HG02763 (cell line): ENCODE measurements at regions not wholly inside any gene's neighbourhood (a gene's known extent, or its start where the extent isn't known, plus 50 kb on each side); places are given as distances from the start of the nearest gene placed in this dataset.

Source experiments
- ATAC-seq: cut with Tn5 transposase; IDR thresholded peaks from one replicate; pipeline ENCODE4 v1.9.1; 2021; ENCODE audit warnings: mild to moderate bottlenecking, moderate library complexity; ENCODE audit not compliant: unreplicated experiment

- no peak for ATAC-seq
Observed at GRCh38 chr18:46293742-46294181, 189.6 kb downstream of the HAUS1 start.

DNA sequence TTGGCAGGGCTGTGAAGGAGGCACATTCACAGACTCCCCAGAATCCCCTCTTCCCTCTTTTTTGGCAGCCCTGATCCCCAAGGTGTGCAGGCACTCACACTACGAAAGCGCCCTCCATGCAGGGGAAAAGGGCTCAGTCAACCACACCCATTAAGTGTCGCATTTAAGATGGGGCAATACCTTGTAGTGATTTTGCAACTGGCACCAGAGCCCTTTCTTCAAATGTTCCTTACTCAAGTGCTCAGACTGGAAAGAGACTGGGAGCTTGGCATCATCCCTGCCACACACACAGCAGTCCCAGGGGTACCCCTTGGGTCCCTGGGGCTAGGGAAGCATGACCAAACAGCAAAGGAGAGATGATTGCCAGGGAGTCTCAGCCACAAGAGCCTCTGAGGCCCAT is 190.1 kb downstream of the HAUS1 start:
- no peak for ATAC-seq

DNA sequence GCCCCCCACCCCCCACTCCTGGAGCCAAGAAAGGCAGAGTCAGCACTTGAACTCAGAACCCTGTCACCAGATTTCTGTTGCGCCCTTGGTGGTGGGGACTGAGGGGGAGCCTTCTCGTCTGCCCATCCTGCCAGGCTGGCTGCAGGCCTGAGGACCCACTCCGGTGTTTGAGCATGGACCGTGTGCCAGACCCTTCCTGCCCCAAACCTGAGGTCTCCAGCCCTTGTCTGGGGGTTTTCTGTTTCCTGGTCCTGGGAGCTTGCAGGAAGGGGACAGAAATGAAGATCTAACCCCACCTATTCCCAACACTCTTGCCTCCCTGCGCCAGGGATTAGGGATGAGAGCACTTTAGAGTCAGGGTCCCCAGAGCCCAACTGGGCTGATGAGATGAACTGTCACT is 190.6 kb downstream of the HAUS1 start:
- no peak for ATAC-seq

GRCh38 chr18:46295416-46295815 is 191.2 kb downstream of the HAUS1 start:
- ATAC-seq: no peak

DNA sequence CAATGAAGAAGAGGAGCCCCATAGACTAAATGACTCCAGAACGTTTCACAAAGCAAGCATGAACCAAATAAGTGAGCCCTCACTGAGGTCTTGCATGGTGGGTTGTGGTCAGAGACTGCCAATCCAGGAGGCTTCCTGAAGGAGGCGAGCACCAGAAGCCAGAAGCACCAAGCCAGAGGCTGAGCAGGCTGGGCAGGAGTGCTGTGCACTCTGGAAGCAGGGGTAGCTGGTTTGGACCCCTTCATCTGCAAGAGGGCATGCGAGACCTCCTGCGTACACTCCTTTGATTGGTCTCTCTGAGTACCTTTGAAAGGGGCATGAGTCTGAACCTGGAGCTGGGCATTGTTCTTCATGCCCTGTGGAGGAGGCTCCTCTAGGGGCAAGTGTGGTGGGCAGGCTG is 192.5 kb downstream of the HAUS1 start:
- no peak for ATAC-seq

DNA sequence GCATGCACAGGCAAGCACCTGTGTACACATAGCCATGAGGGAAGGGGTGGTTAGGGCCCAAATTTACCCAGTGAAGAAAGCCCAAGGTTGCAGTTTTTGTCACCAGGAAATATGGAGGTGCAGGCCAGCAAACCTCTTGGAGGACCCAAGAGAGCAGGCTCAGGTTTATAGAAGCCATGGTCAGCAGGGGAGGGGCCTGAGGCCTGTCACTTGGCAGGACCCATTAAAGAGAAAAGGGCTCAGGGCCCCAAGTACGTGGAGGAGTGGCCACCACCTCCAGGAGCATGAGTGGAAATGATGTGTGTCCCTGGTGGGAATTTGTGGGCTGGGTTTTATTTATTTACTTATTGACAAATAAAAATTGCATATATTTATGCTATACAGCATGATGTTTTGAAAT is 192.9 kb downstream of the HAUS1 start:
- ATAC-seq: no peak

DNA sequence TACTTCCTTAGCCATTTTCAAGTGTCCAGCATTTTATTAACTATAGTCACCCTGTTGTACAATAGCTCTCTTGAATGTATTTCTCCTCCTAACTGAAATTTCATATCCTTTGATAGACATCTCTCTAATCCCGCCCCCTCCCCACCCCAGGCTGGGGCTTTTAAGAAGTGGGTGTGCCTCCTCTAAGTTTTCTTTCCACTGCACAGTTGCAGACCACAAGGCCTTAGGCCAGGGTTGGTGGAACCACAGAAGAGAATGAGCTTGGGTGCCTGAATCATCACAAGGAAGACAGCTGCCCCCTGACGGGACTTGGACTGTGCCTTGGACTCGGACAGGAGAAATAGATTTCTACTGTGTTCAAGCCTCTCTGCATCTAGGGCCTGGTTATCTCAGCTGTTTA is 193.4 kb downstream of the HAUS1 start:
- no peak for ATAC-seq

- no peak for ATAC-seq
Observed at GRCh38 chr18:46298511-46298910, 194.3 kb downstream of the HAUS1 start.

DNA sequence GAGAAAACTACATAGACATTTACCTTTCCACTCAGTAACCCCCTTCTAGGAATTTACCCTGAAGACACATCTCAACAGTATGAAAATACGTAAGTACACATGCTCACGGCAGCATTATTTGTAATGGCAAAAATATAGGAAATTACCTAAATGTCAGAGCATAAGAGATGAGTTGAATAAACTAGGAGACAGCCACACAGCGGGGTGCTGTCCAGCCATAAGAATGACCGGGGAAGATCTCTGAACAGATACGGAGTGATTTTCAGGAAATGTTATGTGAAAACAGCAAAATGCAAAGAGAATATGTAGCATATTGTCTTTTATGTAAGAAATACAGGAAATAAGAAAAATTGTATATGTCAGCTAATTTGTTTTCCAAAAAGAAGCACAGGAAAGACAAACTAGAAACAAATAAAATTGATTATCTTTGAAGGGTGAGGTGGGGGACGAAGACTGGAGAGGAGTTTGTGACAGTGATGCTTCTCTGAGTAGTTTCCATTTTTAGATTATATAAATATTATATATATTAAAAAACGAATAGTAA is 195.4 kb downstream of the HAUS1 start:
- ATAC-seq: no peak

GRCh38 chr18:46301081-46301480 is 196.9 kb downstream of the HAUS1 start:
- ATAC-seq: no peak

DNA sequence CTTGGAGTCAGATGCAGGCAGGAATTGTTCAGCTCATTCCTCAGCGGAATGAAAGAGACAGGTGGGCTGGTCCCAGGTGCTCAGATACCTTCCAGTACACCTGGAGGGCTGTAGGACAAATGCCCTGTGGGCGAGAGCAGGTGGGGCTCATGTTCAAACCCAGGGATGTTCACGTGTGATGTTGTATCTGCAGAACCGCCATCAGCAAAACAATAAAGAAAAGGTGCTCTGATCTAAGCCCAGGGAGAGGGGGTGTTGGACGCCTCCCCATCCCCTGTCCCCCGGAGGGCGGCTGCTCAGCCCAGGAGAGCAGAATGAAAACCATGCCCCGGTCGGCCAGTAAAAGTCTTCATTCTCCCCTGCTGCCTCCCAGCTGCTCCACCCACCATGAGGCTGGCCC is 197.4 kb downstream of the HAUS1 start:
- no peak for ATAC-seq

DNA sequence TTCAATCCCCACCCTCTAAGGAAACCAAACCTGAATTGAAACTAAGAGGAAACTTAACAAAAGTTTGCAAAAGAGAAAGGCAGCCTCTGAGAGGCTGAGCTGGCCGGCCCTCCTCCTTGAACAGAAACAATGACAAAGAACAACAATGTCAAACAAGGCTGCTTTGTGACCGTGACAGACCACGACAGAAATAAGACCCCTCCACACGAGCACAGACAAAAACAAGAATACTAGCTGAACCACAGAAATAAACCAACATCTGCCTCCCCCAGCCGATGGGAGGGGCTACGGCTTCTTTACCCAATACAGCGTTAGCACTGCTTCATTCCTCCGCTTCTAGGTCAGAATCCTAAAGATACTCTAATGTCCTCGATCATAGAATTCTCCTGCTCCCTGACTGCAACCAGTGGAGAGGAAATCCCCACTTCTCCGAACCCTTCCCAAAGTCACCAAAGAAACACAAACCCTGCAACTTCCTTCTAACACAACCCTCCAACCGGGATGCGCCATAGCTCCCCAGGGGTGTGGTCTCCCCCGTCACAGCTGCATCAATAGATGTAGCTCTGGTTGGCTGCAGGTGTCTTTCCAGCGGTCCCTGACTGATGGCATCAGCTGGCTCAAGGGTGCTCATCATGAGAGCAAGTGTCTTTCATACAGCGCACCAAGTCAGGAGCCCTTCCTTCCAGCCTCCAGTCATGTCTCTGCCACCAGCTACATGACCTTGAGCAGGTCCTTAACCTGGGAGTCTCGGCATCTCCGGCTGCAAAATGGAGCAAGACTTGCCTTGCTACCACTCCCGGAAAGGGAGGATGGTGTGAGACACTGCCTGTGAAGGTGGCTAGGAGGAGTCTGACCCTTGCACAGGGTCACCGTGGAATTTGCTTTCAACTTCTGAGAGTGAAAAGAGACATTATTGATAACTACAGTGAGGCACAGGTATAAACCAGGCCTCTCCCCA is 198.6 kb downstream of the HAUS1 start:
- ATAC-seq: no peak

GRCh38 chr18:46310258-46310657 is 206.1 kb downstream of the HAUS1 start:
- no peak for ATAC-seq

DNA sequence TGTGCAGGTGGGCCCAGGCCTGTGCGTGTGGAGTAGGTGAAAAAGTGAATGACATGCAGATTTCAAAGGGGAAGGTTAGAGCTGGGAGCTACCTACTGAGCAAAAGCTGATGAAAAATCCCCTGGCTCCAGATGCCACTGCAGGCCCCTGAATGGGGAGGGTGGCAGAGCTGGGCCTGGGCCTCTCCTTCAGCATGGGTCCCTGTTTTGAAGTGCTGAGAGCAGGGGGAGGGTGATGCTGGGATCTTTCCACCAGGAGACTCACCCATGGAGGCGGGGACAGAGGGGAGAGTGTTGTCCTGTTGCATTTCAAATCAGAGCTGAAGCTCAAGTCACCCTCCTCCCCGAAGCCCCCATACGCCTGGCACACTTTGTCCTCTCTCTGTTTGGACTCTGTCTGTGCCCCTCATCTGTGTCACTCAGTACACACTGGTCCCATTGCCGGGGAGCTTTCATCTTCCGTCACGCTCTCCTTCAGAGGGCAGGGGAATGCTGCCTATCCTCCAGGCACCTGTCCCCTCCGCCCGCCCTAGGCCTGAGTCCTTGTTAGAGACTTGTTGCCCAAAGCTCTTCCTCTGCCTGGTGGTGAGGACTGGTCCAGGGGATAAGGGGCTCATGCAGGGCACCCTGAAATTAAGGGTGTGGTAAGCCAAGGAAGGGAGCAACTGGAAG is 206.6 kb downstream of the HAUS1 start:
- ATAC-seq: no peak

GRCh38 chr18:46311491-46311890 is 207.3 kb downstream of the HAUS1 start:
- ATAC-seq: no peak

- ATAC-seq: no peak
Observed at GRCh38 chr18:46312221-46312620, 208.0 kb downstream of the HAUS1 start.

DNA sequence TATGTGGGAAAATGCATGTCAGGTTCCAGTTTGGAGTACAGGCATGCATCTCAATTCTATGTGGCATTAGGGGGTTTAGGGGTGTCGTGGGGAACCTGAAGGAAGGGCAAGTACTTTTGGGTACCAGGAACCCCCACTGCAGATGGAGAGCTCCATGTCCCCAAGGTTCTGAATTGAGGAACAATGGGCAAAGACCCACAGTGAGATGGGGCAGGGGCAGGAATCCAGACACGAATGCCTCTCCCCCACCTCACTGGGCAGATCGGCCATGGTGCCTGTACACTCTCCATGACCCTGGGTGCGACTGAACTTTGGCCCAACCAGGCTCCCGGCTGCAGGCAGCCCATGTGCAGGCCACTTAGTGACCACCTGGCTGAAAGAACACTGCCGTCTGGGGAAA is 209.3 kb downstream of the HAUS1 start:
- no peak for ATAC-seq

DNA sequence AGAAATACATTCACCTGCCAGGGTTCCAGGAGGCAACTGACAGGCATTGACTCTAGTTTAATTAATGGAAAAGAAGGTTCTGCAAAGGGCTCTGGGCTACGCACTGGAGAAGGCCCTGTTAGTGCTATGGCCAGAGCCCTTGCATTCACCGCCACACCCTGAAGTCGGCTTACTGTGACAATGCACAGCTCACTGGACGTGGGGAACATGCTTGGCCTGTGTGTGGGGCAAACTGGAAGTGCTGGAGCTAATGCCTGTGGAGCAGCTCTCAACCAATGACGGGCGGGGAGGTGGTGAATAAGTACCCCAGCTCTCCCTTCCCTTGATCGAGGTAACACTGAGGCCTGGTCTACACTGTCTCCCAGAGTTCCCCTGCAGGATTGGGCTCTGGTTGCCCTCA is 209.8 kb downstream of the HAUS1 start:
- ATAC-seq: no peak

DNA sequence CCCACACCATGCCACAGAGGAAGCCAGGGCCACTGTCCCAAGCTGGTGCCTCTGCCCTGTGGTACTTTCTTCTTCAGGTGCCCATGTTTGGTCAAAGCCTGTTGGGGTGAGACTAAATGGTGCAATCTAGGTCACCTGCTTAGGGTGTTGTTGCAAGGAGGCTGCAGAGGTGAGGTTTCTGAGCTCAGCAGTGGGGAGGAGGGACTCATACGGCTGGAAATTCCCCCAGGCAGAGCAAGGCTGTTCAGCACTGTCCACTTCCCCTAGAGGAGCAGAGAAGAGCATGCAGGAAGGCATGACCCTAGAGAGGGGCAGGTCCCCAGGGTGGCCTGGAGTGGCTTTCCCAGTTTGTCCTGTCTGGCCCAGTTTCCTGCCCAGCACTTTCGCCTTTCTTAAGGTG is 211.0 kb downstream of the HAUS1 start:
- ATAC-seq: no peak

- ATAC-seq: no peak
Observed at GRCh38 chr18:46318356-46318755, 214.2 kb downstream of the HAUS1 start.

DNA sequence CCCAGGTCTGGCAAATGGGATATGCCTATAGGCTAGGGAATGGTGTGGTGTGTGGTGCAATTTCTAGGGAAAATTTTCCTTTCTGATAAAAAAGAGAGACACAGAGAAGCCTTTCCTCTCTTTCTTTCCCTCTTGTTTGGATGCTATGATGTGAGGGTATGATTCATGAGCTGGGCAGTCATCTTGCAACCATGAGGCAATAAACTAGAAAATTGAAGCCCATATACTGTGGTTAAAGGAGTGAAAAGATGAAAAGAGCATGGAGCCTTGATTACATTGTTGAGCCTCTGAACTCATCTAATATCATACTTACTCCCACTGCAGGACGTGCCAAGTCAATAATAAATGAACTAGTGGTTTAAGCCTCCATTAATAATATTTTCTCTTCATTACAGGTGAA is 215.6 kb downstream of the HAUS1 start:
- no peak for ATAC-seq

DNA sequence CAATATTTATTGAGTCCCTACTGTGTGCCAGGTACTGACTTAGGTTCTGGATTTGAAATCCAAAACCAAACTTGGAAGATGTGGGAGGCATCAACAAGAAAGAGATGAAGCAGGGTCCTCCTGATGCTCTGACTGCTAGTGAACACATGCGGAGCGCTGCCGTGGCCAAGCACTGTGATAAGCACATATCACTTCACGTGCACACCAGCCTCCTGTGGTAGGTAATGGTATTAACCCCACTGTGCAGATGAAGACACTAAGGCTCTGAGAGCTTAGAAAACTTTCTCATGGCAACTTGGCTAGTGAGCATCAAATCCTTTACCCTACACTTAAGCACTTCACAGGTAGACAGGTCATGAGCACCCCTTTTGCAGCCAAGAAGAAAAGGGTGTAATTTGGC is 216.1 kb downstream of the HAUS1 start:
- ATAC-seq: no peak
